Erythroblast (primary cell): ENCODE measurements at regions not wholly inside any gene's neighbourhood (a gene's known extent, or its start where the extent isn't known, plus 50 kb on each side); places are given as distances from the start of the nearest gene placed in this dataset.

Experiments
- GATA1 ChIP-seq: IDR thresholded peaks from 2 replicates; pipeline ENCODE4 v1.6.1; 2011; ENCODE audit warnings: low read depth, mild to moderate bottlenecking, control low read depth, low read length, moderate library complexity
- POLR2A ChIP-seq: IDR thresholded peaks from 2 replicates; pipeline ENCODE4 v1.6.1; 2011; ENCODE audit warnings: mild to moderate bottlenecking, low read length

DNA sequence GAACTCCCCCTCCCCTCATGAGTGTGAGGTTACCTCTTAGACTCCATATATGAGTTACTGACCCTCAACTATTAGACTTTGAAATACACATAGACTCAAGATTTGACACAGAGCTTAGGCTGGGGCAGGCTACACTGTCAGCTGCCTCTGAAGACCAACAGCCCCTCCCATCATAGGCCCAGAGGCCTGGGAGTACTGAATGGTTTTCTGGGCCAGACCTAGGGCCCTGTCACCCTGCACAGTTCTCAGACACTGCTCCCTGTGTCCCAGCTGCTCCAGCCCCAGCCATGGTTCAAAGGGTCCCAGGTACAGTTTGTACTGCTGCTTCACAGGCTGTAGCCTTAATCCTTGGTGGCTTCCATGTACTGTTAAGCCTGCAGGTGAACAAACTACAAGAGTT lies 132.1 kb upstream of the MOCS1 start:
- no peak for TF ChIP-seq POLR2A
- TF ChIP-seq GATA1, result no peak
